Stimulated activated CD8-positive, alpha-beta memory T cell treated with anti-CD3 and anti-CD28 coated beads, Interleukin-7, amount 100 ng/mL, for 24 hours (primary cell): ENCODE measurements at regions not wholly inside any gene's neighbourhood (a gene's known extent, or its start where the extent isn't known, plus 50 kb on each side); places are given as distances from the start of the nearest gene placed in this dataset.
"Not testable (repeated sequence)": the region's sequence is repeated elsewhere in the genome, so short reads cannot be mapped to it uniquely, and the experiment has no call there.

Experiments used
- DNase-seq: peaks from one replicate; pipeline ENCODE4 v3.0.0-alpha.2; 2020; ENCODE audit warnings: low read depth

GRCh38 chr6:142637624-142638351 is 307.2 kb downstream of the HIVEP2 start:
- DNase-seq, result no peak

- no peak for DNase-seq
Observed at GRCh38 chr6:142642651-142643050, 302.3 kb downstream of the HIVEP2 start.

- no peak for DNase-seq
Observed at GRCh38 chr6:142644866-142645265, 300.1 kb downstream of the HIVEP2 start.

GRCh38 chr6:142645663-142646062 is 299.3 kb downstream of the HIVEP2 start:
- DNase-seq, result no peak

- DNase-seq, result no peak
Observed at GRCh38 chr6:142647449-142648035, 297.4 kb downstream of the HIVEP2 start.

- no peak for DNase-seq
Observed at GRCh38 chr6:142648036-142648451, 296.9 kb downstream of the HIVEP2 start.

GRCh38 chr6:142648526-142648925 is 296.4 kb downstream of the HIVEP2 start:
- DNase-seq, result no peak

- DNase-seq, result not testable (repeated sequence)
Observed at GRCh38 chr6:142649438-142650234, 295.3 kb downstream of the HIVEP2 start.

GRCh38 chr6:142651384-142651783 is 293.6 kb downstream of the HIVEP2 start:
- DNase-seq, result no peak

GRCh38 chr6:142653710-142654420 is 291.1 kb downstream of the HIVEP2 start:
- DNase-seq, result no peak

- no peak for DNase-seq
Observed at GRCh38 chr6:142659661-142660060, 285.3 kb downstream of the HIVEP2 start.

- no peak for DNase-seq
Observed at GRCh38 chr6:142665393-142665792, 279.6 kb downstream of the HIVEP2 start.

- no peak for DNase-seq
Observed at GRCh38 chr6:142666599-142667185, 278.3 kb downstream of the HIVEP2 start.

GRCh38 chr6:142669471-142670351 is 275.3 kb downstream of the HIVEP2 start:
- no peak for DNase-seq

GRCh38 chr6:142671791-142672190 is 273.2 kb downstream of the HIVEP2 start:
- DNase-seq, result no peak

GRCh38 chr6:142675517-142675916 is 269.5 kb downstream of the HIVEP2 start:
- no peak for DNase-seq

- DNase-seq, result no peak
Observed at GRCh38 chr6:142676027-142676443, 268.9 kb downstream of the HIVEP2 start.

GRCh38 chr6:142676647-142677192 is 268.3 kb downstream of the HIVEP2 start:
- no peak for DNase-seq

- no peak for DNase-seq
Observed at GRCh38 chr6:142679907-142680700, 264.9 kb downstream of the HIVEP2 start.

GRCh38 chr6:142681099-142681498 is 263.9 kb downstream of the HIVEP2 start:
- no peak for DNase-seq
